HG03521 (cell line): ENCODE measurements at regions not wholly inside any gene's neighbourhood (a gene's known extent, or its start where the extent isn't known, plus 50 kb on each side); places are given as distances from the start of the nearest gene placed in this dataset.

ENCODE experiments used
- ATAC-seq: cut with Tn5 transposase; IDR thresholded peaks from one replicate; pipeline ENCODE4 v1.9.1; 2021; ENCODE audit warnings: mild to moderate bottlenecking, moderate library complexity; ENCODE audit not compliant: unreplicated experiment

DNA sequence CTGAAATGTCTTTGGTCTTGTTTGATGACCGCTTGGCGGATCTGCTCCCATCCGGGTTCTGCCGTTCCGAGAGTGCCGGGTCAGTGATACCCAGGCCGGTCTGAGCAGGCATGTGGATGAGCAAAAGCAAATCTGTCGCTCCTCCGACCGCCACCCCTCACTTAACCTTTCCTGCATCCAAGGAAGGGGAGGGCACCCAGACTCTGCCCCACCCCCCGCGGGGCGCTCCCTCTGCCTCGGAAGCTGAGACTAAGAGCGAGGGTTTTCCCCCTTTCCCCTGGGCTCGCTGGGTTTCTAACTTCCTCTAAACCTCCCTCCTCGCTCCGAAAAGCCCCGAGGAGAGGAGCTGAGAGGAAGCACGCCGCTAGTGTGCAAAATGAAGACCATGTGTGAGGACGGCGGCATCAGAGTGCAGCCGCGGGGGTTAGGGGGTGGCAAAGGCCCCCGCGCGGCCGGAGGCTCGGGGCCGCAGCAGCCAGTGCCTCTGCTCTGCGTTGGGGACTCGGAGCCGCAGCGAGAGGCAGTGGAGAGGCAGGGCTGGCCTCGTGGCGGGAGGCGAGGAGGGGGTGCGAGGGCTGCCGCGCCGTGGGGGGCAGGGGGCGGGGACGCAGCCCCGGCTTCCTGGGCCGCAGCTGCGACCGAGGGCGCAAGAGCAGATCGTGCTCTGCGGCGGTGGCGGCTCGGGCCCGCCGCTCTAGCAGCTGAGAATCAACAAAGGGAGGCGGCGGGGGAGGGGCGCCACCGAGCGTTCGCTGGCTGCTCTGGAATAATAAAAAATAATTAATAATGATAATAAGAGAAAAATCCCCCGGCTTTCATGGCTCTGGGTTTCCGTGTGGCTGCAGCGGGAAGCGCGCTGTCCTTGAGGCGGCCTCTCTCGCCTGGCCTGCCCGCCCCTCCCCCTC, 55.8 kb upstream of the BCOR start:
- ATAC-seq, result no peak

DNA sequence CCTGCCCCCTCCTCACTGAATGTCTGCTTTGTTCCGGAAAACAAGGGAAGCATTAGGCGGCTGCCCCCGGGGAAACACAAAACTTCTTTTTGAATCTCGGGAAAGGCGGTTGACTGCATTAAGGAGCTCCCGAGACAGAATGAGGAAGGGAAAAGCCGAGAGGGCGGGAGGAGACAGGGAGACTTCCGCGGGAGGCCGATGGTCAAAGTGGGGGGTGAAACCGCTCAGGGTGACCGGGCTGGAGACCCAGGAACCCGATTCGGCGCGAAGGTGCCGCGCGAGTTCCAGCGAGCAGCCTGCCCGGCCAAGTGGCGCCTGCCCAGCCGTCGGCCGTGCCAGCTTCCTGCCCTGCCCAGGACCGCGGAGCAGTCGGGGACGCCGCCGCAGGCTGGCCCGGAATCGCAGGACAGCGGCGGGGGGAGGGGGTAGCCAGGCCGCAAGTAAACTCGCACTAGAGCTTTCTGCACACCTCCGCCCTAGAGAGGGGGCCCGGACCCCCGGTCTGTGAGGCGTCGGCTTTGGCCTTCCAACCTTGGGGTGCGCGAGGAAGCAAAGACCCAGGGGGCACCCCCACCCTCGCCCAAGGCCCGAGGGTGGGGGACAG, 55.1 kb upstream of the BCOR start:
- ATAC-seq, result no peak

DNA sequence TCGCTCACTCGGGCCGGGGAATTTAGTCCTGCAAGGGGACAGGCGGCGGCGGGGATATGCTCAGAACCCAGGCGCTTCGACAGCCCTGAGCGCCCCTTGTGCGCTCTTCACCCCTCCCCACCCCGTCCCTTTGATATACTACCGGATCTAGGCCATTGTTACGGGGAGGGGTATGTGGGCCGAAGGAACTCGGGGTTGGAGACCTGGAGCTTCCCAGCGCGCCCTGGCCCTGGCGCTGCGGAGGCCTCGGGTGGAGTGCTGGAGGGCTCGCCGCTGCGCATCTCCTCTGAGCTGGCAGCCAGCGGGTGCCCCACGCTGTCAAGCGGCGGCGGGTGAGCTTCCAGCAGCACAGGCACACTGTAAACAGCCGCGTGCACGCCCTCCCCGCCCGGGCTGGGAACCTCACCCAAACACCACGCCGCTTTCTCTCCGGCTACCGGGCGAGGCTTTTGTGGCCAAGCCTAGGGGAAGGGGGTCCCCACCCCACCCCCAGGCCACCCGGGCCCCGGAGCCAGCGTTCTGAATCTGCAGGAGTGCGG, 54.5 kb upstream of the BCOR start:
- no peak for ATAC-seq

DNA sequence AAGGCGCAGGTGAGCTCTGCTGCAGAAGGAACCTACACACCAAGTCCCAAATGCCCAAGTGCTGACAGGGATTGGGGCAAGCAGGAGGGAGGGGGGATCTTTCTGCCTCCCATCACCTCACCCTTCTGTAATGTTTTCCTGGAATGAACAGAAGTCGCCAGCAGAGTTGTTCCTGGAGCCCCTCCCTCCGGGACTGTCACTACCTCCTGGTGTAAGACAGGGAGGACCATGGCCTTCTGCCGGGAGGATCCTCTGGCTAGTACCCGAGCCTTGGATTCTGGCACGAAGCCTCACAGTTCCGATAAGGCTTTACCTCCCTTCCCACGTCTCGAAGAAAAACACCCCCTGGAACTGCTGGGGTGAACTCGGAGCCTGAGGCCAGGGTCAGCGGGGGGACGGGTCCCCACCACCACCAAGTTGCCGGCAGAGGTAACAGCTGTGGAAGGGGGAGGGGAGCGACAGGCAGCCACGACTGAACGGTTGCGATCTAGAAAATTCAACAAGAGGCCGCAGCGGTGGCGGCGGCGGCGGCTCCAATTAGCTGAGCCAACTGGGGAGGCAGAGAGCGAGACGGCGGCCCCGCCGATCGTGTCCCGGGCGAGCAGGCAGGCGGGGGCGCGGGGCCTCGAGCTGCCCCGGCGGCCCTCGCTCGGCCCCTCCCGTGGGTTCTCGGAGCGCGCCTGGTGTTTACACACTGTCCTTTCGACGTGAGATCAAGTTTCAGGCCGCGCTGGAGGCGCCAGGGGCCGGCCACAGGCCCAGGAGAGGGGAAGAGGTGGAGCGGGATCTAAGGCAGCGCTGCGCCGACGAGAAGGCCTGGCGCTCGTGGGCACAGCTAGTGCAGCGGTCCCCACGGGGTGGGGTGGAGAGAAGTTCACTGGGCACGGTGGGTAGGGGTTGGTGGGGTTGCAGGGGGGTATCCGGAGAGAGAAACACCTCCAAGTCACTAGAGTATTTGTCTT, 53.7 kb upstream of the BCOR start:
- no peak for ATAC-seq

DNA sequence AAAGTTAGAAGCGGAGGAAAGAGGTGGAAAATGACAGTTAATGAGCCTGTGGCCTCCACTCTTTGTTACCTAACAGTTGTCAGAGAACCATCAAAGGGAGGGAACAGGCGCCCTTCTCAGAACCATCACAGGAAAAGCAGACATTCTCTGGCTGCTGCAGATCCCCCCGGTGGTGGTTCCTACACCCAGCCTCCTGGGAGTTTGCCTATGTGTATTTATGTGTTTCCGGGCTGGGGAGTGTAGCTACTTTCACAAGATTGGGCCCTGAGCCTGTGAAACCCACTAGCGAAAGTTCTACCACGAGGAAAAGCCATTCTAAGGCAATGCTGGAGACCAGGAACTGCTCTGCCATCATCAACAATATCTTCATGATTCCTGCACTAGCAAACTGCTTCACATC, 52.7 kb upstream of the BCOR start:
- ATAC-seq, result no peak

DNA sequence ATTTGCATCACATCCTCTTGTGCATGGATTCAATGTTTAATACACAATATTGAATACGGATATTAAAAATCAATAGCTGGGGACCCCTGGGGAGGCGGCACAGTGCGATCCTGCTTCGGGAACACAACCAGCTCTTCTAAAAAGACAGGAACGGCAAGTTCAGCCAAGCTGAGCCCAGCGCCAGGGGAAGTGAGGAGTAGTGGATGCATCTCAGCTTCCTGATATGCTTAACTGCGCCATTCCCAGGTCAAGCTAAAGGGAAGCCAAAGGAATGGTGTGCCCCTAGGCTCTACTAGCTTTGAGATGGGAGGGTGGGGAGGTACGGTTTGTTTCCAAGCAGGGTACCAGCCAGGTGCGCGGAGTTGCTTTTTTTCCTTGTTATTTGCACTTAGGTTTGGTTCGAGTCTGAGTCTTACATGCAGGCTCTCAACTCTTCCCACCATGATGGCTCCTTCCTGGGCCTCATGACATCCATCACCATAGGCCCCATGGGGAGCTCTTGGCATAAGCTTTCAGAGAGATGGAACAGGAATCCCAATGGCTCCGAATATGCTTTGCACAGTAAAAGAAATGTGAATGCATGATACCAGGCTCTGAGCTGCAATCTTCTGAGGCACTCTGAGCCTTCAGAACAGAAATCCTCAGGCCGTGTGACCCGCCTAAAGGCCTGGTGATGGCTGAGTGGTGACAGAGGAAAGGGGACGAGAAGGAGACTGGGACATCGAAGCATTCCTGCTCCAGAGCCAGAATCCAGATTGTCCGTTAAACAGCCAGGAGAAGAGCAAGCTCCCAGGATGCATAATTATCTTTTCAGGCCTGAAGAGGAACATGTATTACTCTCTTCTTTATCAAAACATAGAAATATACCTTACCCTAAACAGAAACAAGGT, 51.8 kb upstream of the BCOR start:
- ATAC-seq, result no peak

DNA sequence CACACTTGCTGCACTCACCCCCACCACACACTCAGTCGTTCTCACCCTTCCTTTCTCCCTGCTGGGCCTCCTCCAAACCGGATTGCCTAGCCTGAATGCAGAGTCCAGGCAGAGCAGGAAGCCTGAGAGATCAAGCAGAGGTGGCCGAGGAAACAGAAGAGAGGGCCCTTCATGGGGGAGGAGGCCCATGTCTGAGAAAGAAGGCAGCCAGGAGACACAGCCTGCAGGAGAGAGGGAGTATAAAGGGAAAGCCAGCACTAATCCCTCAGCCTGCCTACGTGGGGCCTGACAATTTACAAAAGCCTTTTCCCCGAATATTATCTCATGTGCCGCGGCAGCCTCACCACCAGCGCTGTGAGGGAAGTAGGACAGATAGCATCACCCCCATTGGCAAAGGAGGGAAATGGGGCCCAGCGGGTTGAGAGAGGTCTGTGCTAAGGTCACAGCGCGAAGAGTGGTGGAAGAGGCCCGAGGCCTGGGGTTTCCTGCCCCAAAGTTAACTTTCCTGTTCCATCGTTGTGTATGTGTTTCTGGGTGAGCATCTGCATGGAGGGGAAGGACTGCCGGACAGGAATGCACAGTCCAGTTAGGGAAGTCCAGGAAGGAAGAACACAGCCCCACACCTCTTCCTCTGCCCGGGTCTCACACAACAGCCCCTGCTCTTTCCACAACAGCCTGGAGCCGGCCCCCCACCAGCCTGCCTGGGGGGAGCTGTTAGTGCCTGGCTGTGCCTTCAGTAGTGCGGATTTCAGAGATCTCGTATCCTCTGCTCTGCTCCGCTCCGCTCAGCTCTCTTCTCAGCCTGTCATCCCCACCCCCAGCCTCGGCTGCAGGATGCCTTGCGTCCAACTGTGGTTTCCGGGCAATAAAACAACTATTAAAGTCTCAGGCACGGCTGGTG, 50.9 kb upstream of the BCOR start:
- no peak for ATAC-seq

DNA sequence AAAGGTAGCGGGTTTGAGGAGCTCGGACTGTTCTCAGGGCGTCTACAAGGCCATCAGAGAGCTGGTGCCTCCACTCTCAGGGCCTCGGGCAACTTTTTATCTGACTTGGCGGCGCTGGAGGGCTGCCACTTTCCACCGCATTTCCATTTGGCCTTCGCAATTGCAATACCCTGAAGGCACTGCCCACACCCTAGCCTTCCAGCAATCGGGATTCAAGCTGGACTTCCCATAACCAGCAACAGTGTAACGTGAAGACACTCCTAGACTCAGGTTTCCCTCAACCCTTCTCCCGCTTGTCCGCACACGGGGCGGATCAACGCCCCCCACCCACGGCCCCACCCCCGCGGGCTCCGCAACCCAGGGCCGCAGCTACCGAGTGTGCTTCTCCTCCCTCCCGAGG, 50.2 kb upstream of the BCOR start:
- no peak for ATAC-seq
